ENCODE measurements at regions not wholly inside any gene's neighbourhood (a gene's known extent, or its start where the extent isn't known, plus 50 kb on each side); places are given as distances from the start of the nearest gene placed in this dataset.

DNA sequence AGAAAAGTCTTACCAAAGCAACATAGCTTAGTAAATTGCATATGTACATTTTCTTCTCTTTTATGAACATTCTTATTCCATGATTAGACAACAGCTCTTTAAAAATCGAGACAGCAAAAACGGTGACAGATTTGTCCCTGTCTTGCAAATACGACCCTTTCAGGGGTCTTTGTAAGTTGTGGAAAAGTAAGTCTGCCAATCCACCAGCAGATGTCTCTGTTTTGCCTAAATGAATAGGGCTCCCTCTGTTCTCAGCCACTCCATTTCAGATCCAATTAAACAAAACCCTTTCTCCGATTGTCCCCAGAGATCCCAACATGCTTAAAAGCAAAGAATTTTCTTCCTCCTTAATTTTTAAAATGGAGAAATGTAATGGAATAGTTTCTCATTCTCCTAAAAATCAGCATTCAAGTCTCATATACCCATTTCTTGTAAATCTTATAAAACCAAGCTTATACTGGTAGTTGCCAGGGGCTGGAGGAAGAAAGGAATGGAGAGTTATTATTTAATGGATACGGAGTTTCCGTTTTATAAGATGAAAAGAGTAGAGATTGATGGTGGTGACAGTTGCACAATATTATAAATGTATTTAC is 61.0 kb upstream of the NFE2L3 start:
- Histone ChIP-seq H3K27me3 (replicated peaks; ENCODE audit: control insufficient read depth, insufficient read depth, low read length) (no peaks in the 10 kb centered on the region), H3K4me3 (replicated peaks; ENCODE audit: low read depth, low read length) (no peak overlapping the region), H3K36me3 (ENCODE audit: control insufficient read depth, insufficient read depth, low read length) (no peaks in the 10 kb centered on the region)
- peak; percentile 70 for TF ChIP-seq CTCF (IDR thresholded peaks at IDR 0.05; ENCODE audit: insufficient read depth, low read length, poor library complexity, severe bottlenecking)
- DNase-seq (ENCODE audit: extremely low read depth, insufficient read length): no peak

DNA sequence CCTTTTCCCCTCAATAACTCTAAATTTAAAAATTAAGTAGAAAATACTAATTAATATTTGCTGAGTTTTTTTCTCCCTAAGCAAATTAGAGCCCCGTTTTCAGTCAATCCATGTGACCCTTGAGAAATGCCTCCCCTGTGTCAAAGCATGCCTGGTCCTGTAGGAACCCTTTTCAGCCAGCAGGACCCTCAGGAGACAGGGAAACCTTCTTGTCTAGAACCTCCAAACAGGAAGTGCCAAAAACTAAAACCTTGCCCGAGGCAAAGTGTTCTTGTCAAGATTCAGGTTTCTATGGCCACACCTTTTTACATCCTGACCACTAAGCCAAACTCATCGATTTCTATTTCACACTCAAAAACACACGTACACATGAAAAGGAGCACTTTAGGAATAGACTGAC is 60.1 kb upstream of the NFE2L3 start:
- no peaks in the 10 kb centered on the region for H3K36me3 ChIP-seq (ENCODE audit: control insufficient read depth, insufficient read depth, low read length)
- DNase-seq (ENCODE audit: extremely low read depth, insufficient read length): no peak
- no peak overlapping the region for H3K4me3 ChIP-seq (replicated peaks; ENCODE audit: low read depth, low read length)
- TF ChIP-seq CTCF (IDR thresholded peaks at IDR 0.05; ENCODE audit: insufficient read depth, low read length, poor library complexity, severe bottlenecking): no peak
- no peaks in the 10 kb centered on the region for H3K27me3 ChIP-seq (replicated peaks; ENCODE audit: control insufficient read depth, insufficient read depth, low read length)

DNA sequence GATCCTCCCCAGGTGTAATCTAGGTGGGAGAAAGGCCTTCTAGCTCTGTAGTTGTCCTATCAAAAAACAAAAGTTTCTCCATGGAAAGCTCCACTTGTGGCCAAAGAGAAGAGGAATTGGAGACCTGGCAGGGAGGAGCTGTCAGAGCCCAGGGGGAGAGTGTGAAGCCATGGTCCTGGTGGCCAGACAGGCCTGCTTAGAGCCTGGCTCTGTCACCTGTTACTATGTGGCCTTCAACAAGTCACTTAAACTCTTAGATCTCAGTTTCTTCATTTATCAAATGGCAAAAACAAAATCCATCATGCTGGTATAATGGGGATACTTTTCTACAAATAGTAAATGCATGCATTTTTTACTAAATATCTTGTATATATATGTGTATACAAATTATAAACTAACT is 59.0 kb upstream of the NFE2L3 start:
- DNase-seq (ENCODE audit: extremely low read depth, insufficient read length): no peak
- TF ChIP-seq CTCF (IDR thresholded peaks at IDR 0.05; ENCODE audit: insufficient read depth, low read length, poor library complexity, severe bottlenecking): no peak
- H3K27me3 ChIP-seq (replicated peaks; ENCODE audit: control insufficient read depth, insufficient read depth, low read length): no peaks in the 10 kb centered on the region
- no peak overlapping the region for H3K4me3 ChIP-seq (replicated peaks; ENCODE audit: low read depth, low read length)
- no peaks in the 10 kb centered on the region for H3K36me3 ChIP-seq (ENCODE audit: control insufficient read depth, insufficient read depth, low read length)

- DNase-seq (ENCODE audit: extremely low read depth, insufficient read length): no peak
- Histone ChIP-seq H3K4me3 (replicated peaks; ENCODE audit: low read depth, low read length) (no peak overlapping the region), H3K36me3 (ENCODE audit: control insufficient read depth, insufficient read depth, low read length) (no peaks in the 10 kb centered on the region), H3K27me3 (replicated peaks; ENCODE audit: control insufficient read depth, insufficient read depth, low read length) (no peaks in the 10 kb centered on the region)
- TF ChIP-seq CTCF (IDR thresholded peaks at IDR 0.05; ENCODE audit: insufficient read depth, low read length, poor library complexity, severe bottlenecking): no peak
Measured at GRCh38 chr7:26096136-26096535, 55.9 kb upstream of the NFE2L3 start.

GRCh38 chr7:26097837-26098668 is 53.9 kb upstream of the NFE2L3 start:
- H3K4me3 ChIP-seq (replicated peaks; ENCODE audit: low read depth, low read length): no peak overlapping the region
- no peaks in the 10 kb centered on the region for H3K36me3 ChIP-seq (ENCODE audit: control insufficient read depth, insufficient read depth, low read length)
- no peak for TF ChIP-seq CTCF (IDR thresholded peaks at IDR 0.05; ENCODE audit: insufficient read depth, low read length, poor library complexity, severe bottlenecking)
- H3K27me3 ChIP-seq (replicated peaks; ENCODE audit: control insufficient read depth, insufficient read depth, low read length): no peaks in the 10 kb centered on the region
- no peak for DNase-seq (ENCODE audit: extremely low read depth, insufficient read length)

All from GM06990 (cell line).